Stimulated activated CD4-positive, alpha-beta T cell treated with anti-CD3 and anti-CD28 coated beads, Interleukin-1b, Interleukin-23, amount 100 ng/mL, for 24 hours (primary cell): ENCODE measurements at regions not wholly inside any gene's neighbourhood (a gene's known extent, or its start where the extent isn't known, plus 50 kb on each side); places are given as distances from the start of the nearest gene placed in this dataset.
"Not testable (repeated sequence)": the region's sequence is repeated elsewhere in the genome, so short reads cannot be mapped to it uniquely, and the experiment has no call there.

ENCODE experiments used
- DNase-seq, 4 experiments: peaks; one replicate each; pipeline ENCODE4 v3.0.0-alpha.2; 2020; ENCODE audit warnings: low read depth in 4 of 4, low spot score in 1 of 4

DNA sequence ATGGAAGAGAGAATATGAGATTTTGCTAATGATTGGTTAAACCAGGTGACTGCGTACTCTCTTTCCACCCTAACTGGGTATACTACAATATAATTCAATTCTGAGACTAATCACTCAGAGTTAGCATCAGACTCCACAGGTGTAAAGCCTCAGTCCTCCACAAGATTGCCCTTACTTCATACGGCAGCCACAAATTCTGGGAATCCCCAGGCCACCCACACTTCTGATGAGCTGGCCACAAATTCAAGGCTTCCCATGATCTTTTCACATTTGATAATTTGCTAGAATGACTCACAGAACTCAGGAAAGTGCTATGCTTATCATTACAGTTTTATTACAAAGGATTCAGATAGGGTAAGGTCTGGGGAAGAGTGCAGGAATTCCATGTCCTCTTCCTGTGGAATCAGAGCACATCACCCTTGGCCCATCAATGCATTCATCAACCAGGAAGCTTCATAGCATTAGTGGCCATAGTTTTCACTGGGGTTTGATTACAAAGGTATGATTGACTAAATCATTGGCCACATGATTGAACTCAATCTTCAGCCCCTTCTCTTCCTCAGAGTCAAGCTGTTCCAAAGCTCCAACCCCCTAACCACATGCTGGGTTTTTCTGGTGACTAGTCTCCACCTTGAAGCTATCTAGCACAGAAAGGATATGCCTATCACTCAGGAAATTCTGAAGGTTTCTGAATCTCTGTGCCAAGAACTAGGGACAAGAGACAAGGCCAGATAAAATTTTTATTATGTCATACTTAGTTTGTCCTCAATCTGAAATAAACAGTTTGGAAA, 131.7 kb downstream of the HHIPL2 start:
- DNase-seq = peak in 2 of 4 experiments; percentile 11 to 19

DNA sequence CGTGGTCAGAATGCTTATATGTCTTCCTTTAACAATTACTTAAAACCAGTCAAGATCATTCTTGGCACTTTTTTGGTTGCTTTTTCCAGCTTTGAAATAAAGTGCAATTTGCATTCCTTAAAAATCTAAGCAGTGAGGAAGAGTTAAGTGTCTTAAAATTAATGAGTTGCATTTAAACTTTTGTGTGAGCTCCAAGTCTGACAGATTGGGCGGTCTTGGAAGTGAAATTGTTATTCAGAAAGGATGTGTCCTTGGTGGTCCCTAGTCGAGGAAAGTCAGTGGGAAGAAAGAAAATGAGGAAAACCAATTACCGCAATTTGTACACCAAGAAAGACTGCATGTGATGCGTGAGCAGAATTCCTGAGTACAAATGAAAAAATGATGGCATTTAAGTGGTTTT, 132.5 kb downstream of the HHIPL2 start:
- no peak for DNase-seq

DNA sequence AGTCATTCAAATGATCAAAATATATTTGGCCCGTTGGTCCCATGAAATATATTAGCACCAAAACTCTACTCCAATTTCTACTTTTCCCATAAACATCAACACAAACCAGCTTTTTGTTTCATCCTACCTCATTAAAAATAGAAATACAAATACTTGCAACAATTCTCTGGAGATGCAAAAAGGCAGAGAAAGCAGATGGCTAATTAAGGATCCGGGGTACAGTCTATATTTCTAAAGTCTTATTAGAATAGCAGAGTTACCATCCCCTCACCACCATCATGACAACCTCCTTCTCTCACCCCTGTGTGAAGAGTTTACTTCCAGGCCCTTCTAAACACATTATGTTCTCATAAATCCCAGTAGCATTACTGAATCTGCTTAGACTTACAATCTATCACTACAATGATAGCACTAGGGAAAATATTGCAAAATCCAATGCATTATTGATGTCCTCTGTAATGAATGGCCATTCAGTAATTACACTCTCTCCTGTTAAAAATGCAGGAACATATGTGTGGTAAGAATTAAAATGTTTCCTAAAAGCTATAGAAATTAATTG, 133.8 kb downstream of the HHIPL2 start:
- DNase-seq = no peak

DNA sequence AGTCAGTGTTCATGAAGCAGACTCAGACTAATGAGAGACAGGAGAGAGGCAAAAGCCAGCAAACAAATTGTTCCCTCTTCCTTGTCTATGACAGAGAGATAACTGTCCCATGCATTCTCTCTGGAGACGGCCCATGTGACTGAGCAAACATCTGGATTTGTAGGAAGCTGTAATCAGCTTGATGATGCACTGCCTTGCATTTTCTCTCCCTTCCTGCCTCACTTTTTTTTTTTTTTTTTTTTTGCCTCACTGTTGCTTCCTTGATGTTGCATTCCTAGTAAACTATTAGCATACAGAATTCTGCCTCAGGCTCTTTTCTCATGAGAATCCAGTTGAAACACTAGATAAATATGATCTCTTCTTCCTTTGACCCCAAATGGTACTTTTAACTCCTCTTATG, 134.5 kb downstream of the HHIPL2 start:
- DNase-seq = no peak

DNA sequence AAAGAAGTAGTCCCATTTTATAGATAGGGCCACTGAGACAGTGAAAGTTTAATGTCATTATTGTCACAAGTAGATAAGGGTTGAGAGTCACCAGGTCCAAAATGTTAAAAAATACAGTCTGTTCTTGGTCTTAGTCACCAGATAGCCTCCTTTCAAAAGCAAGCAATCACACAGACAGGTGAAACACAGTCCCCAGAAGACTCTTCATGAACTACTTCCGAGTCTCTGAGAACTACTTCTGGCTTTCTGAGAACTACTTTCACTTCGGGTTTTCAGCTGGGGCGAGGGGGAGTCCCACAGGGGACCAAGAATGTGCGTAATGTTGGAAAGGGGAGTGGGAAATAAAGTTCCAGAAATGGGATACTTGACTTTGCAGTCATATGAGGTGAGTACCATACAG, 143.2 kb downstream of the HHIPL2 start:
- no peak for DNase-seq

DNA sequence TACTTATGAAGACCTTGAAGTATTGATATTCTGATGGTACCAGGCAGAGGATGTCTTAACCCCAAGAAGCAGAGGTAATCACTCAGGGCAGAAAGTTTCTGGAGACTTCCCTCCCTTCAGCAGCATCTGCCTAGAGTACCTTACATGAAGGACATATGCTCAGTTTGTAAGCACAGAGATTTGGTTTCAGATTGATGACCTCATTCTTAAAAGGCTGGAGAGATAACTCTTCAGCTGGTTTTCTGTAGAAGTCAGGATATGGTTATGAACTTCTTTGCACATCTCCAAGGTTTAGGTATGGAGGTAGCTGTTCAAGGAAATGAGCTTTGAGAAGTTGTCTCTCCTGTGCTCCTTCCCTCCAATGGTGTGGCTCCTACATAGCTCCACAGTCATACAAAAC, 148.7 kb downstream of the HHIPL2 start:
- DNase-seq = no peak

DNA sequence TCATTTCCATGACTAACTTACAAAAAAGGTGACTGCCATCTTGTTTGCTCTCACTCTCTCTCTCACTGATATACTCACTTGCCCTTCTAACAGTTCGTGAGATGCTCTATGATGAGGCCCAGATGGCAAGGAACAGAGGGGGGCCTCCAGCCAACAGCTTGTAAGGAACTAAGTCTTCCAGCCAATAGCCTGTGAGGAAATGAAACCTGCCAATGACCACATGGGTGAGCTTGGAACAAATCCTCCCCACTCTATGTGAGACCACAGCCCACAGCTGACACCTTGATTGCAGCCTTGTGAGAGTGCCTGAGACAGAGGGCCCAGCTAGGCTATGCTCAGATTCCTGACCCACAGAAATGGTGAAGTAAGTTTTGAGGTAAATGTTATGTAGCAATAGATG, 153.7 kb downstream of the HHIPL2 start:
- DNase-seq = no peak

DNA sequence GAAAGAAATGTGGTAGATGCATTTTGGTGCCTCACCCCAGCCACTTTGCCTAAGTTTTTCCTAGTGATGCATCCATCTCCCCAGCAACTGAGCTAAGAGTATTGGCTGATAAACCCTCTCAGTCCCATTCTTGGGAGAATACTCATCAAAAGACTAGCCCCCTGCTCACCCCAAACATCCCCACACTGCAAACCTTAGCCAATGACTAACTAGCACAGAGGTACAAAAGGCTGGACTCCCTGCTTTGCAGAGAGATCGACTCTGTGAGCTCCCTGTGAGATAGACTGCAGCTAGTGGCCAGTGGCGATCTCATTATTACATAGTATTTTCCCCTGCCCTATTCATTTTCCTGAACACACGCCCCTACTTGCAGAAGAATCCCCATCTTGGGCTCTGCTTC, 155.3 kb downstream of the HHIPL2 start:
- no peak for DNase-seq

DNA sequence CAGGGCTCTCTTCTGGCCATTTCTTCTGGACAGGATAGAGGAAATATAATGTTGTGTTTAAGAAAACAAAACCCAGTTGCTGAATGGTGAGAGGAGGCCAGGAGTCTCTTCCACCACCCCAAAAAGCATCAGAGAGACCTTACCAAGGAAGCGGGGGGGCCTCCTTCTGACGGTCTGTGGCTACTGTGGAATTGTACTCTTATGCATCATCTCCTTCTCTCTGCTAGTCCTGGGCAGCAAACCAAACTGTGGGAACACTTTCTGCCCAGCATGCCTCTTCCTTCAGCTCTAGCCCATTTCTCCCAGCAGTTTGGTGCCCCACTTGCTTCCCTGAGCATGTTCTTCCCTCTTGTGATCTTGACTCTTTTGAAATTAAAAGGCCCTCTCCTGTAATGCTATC, 157.7 kb downstream of the HHIPL2 start:
- DNase-seq = no peak

DNA sequence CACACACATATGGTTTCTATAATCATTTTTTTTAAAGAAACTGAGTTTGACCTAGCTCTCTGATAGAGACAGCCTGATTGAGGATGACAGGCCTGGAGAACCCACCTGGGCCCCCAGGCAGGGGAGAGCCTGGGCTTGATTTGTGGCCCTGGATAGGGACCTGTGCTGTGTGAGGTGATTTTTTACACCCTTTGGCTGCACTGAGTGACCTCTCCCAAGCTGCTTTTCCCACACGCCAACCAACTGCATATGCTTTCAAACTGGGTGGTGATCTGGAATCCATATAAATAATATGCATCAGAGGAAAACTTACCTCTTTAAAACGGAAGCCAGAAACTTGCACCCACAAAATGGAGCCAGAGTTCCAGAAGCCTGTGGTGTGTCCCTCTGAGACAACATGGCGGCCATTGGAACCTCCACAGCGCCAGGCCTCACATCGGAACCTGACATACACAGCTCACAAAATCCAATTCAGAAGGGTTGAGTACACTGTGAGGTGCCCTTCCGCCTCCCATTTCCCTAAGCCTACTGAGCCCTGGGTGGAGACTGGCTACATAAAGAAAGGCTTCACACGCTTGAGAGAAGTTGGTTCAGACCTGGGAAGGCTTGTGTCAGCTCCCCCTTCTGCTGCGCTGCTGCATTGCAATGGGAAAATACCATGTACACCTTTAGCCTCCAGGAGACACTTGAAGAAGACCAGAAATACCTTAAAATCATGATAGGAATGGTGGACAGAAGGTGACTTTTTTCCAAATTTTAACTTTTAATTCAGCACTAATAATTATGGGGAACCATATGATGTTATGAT, 160.7 kb downstream of the HHIPL2 start:
- DNase-seq = no peak

DNA sequence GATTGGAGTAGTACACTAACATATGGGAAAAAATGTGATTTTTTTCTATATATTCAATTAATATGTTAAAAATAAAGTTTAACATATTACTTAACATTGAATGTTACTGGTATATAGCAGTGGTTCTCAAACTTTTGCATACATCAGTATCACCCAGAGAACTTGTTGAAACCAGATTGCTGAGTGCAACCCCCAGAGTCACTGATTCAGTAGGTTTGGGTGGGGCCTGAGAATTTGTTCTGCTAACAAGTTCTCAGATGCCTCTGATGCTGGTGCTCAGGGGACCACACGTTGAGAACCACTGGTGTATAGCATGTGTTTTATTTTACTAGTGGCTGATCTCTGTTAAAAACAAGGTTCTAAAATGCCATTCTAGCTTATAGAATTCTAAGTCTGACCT, 161.9 kb downstream of the HHIPL2 start:
- no peak for DNase-seq

DNA sequence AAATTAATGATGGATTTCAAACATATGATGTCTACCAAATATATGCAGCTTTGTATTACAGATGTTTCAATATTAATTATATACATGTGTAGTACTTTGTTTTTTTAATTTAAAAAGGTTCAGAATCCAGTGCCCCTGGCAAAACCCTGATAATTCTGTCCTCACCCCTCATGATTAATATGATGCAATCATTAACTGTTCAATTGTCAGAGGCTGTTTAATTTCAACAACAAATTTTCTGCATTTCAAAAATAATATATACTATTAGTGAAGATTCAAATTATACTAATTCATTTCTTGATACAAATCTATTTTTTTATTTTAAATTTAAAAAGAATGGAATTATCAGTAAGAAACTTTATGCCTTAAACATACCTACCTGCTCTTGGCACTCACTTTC, 162.6 kb downstream of the HHIPL2 start:
- no peak for DNase-seq

DNA sequence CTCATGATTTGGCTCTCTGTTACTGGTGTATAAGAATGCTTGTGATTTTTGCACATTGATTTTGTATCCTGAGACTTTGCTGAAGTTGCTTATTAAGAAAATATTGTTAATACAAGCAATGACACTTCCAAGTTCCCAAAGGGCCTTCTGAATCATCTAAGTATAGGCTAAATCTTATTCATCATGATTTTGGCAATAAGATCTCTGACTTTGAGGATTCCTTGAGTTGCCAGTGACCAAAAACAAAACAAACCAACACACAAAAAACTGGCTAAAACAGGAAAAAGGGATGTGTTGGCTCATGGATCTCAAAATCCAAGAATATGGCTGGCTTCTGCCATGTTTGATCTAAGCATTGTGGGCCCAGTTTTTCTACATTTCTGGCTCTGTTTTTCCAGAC, 163.4 kb downstream of the HHIPL2 start:
- no peak for DNase-seq

DNA sequence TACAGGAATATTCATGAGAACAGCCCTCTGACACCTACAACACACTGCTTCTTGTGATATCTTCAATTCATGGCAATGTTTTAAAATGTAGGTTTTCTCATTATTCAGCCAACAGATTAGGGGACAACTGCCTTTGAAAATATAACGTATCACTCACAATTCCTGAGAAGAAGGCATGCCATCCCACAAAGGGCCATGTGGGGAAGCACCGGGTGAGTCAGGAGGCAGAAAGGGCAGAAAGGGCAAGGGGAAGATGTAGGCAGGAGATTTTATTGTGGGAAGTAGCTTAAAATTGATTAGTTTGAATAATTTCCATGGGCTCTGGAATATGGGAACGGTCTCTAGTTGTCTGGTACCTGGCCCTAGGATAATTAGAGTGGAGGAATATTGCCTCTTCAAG, 165.7 kb downstream of the HHIPL2 start:
- DNase-seq = no peak

DNA sequence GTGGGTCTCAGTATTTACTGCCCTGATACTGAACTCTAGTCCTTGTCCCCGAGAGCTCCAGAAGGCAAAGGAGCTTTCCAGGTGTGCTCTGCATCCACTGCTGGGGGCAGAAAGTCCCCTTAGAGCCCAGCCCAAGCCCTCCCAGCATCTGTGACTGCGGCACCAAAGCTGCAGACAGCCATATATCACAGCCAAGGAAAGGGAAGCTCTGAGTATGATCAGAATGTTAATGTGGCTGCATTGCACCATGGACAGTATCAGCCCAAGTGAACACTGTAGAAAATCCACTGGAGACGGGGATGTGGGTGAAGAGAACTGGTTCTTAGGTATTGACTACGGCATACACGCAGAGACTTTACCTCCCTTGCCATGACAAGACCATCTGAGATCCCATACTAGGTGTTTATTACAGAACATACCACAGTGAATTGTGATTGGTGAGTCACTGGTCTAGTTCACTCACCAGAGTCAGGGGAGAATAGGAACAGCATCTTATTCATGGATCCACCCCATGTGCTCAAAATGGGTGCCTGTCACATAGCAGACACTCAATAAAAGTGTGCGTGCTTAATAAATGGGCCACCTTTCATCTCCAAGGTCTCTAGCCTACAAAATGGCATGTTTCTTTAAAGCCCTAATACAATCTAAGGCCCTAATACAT, 170.3 kb downstream of the HHIPL2 start:
- no peak for DNase-seq

DNA sequence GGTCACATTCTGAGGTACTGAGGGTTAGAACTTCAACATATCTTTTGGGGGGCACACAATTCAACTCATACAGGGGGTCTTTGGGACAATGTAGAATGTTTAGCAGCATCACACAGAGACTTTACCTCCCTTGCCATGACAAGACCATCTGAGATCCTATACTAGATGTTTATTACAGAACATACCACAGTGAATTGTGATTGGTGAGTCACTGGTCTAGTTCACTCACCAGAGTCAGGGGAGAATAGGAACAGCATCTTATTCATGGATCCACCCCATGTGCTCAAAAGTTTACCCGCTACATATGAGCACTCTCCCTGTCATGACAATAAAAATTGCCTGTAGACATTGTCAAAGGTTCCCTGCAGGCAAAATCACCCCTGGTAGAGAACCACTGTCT, 171.1 kb downstream of the HHIPL2 start:
- DNase-seq = not testable (repeated sequence)

DNA sequence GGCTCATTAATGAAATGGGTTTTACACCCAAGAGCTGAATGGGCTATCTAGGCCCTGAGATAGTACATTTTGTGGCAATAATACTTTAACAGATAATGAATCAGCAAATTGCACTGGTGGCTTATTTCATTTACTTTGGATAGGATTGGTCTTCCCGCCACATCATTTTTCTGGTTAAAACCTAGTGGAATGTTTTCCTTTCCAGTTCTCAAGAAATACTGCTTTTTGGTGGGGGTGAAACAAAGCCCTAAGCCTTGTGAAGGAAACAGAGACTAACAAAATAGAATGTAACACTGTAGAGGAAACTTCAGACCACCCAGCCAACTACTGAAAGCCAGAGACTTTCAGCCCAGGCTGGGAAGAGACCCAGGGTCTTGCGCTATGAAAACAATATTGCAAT, 172.2 kb downstream of the HHIPL2 start:
- no peak for DNase-seq

DNA sequence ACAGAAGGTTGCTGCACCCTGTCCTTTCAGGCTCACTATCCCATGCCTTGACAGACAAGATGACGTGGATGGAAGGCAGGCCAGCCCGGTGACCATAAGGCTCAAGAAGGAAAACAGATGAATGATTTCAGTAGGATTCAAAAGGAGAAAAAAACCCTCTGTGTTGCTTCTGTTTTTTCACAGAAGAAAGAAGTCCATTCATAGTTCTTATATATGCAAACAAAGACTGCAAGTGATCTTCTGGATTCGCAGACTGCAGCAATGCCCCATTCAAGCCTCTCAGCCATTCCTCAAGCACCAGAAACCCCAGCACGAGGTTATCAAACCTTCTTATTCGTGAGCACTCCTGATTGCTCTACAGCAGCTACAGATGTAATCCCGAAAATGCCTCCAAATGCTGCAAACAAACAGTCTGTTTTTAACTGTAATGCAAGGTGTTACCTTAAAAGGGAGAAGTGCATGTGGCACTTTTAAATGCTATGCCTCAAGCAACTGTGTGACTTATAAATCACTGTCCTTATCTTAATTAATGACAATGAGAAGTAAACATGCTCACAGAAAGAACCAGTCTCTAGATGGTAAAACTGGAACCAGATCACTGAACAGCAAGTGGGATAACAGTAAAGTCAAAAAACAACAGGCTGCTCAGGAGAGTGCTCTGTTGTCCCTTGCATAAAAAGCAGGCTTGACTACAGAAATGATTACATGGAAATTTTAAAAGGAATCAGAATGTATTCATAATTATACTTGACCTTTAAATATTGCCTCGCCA, 173.9 kb downstream of the HHIPL2 start:
- no peak for DNase-seq

DNA sequence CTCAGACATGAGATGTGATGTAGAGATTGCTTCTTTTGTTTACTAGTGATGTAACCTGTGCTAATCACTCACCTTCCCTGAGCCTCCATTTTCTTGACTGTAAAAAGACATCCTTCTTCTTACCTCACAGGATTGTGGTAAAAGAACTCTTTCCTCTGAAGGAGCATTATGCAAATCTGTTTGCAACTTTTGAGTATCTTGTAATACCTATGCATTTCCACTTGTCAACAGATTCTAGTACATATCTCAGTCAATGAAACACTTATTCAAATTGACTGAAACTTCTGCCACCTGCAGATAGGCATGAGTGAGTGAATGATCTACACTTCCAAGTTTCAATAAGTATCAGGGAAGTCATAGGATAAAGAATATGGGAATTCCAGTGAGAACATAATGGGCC, 174.7 kb downstream of the HHIPL2 start:
- DNase-seq = no peak

DNA sequence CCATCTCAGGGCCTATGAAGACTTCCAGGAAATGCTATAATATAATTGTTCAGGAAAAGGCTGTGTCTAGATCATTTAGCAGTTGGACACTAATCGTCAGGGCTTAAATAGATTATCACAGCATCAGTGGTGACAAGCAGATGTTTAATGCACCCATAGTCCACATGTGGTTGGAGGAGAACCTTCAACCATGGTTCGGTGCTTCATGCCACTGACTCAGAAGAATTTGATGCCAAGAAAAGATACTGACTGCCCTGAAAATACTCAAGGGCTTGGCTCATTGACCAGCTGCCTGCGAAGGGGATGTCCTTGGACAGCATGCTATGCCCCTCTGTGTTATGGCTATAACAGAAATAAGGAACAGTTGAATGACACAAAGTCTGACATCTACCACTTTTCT, 175.7 kb downstream of the HHIPL2 start:
- DNase-seq = no peak
